PC-9 (cell line): ENCODE measurements at regions not wholly inside any gene's neighbourhood (a gene's known extent, or its start where the extent isn't known, plus 50 kb on each side); places are given as distances from the start of the nearest gene placed in this dataset.

Experiments
- BruUV-seq: library from RNA; stranded (reverse); fragments of 400-500 nt; replicated peaks from 2 replicates; lab custom pipeline; 2021; lab: Mats Ljungman, UMichigan
- CTCF ChIA-PET: fragments of 300-600 bp; sonication (Branson Sonifier 250); formaldehyde crosslinking; loops from one replicate; lab custom pipeline; 2022; ENCODE audit warnings: antibody characterized with exemption; lab: Charles Lee
- POLR2A ChIA-PET: fragments of 300-600 bp; sonication (Branson Sonifier 250); formaldehyde crosslinking; loops from one replicate; lab custom pipeline; 2022; ENCODE audit warnings: antibody characterized with exemption; ENCODE audit not compliant: unreplicated experiment; lab: Charles Lee
- DNase-seq, 2 experiments: peaks; one replicate each; pipeline versions ENCODE4 v3.0.0 to v3.0.0-alpha.2; 2015 to 2022; ENCODE audit warnings: mixed read lengths in 1 of 2
- H2AFZ ChIP-seq: fragments of 200-600 bp; sonication (generic); 2 replicates; pipeline ENCODE4 v1.8.1; 2017; ENCODE audit warnings: antibody characterized with exemption
- H3F3A ChIP-seq: fragments of 200-600 bp; sonication (generic); 2 replicates; pipeline ENCODE4 v1.8.1; 2017; ENCODE audit warnings: antibody characterized with exemption, mild to moderate bottlenecking, low read depth; ENCODE audit not compliant: insufficient read depth
- H3K27ac ChIP-seq: fragments of 200-600 bp; sonication (generic); 2 replicates; pipeline ENCODE4 v1.6.1; 2016; ENCODE audit warnings: mixed run types
- H3K27me3 ChIP-seq: fragments of 200-600 bp; sonication (generic); 2 replicates; pipeline ENCODE4 v1.6.1; 2016; ENCODE audit warnings: low read depth, mixed run types; ENCODE audit not compliant: insufficient read depth
- H3K36me3 ChIP-seq: fragments of 200-600 bp; sonication (generic); 2 replicates; pipeline ENCODE4 v1.6.1; 2016; ENCODE audit warnings: low read depth, mixed run types
- H3K4me1 ChIP-seq: fragments of 200-600 bp; sonication (generic); replicated peaks from 2 replicates; pipeline ENCODE4 v1.6.1; 2016; ENCODE audit warnings: mixed run types; ENCODE audit not compliant: insufficient read depth
- H3K4me2 ChIP-seq: fragments of 200-600 bp; sonication (generic); 2 replicates; pipeline ENCODE4 v1.6.1; 2017; ENCODE audit warnings: mixed run types
- H3K4me3 ChIP-seq: fragments of 200-600 bp; sonication (generic); 2 replicates; pipeline ENCODE4 v1.6.1; 2016; ENCODE audit warnings: mixed run types
- H3K79me2 ChIP-seq: fragments of 200-600 bp; sonication (generic); 2 replicates; pipeline ENCODE4 v1.6.1; 2017; ENCODE audit warnings: low read depth, mixed run types
- H3K9me2 ChIP-seq: fragments of 200-600 bp; sonication (generic); 2 replicates; pipeline ENCODE4 v1.8.1; 2017; ENCODE audit warnings: mild to moderate bottlenecking; ENCODE audit not compliant: insufficient read depth
- H3K9me3 ChIP-seq: fragments of 200-600 bp; sonication (generic); 2 replicates; pipeline ENCODE4 v1.8.1; 2016; ENCODE audit warnings: low read depth; ENCODE audit not compliant: insufficient read depth
- H4K20me1 ChIP-seq: fragments of 200-600 bp; sonication (generic); 2 replicates; pipeline ENCODE4 v1.8.1; 2017; ENCODE audit not compliant: insufficient read depth
- CTCF ChIP-seq: fragments of 200-600 bp; sonication (generic); conservative IDR thresholded peaks from 2 replicates; pipeline ENCODE4 v1.6.1; 2017; ENCODE audit warnings: mixed run types, antibody characterized with exemption, mild to moderate bottlenecking, moderate library complexity
- EZH2 ChIP-seq: fragments of 200-600 bp; sonication (generic); IDR thresholded peaks from 2 replicates; pipeline ENCODE4 v1.8.0; 2017; ENCODE audit warnings: antibody characterized with exemption, low read depth
- intact Hi-C: fragments of 100-400 bp; cut with micrococcal nuclease; formaldehyde crosslinking; loops from one replicate; pipeline ENCODE4 v1.10.0; 2022; ENCODE audit not compliant: unreplicated experiment

DNA sequence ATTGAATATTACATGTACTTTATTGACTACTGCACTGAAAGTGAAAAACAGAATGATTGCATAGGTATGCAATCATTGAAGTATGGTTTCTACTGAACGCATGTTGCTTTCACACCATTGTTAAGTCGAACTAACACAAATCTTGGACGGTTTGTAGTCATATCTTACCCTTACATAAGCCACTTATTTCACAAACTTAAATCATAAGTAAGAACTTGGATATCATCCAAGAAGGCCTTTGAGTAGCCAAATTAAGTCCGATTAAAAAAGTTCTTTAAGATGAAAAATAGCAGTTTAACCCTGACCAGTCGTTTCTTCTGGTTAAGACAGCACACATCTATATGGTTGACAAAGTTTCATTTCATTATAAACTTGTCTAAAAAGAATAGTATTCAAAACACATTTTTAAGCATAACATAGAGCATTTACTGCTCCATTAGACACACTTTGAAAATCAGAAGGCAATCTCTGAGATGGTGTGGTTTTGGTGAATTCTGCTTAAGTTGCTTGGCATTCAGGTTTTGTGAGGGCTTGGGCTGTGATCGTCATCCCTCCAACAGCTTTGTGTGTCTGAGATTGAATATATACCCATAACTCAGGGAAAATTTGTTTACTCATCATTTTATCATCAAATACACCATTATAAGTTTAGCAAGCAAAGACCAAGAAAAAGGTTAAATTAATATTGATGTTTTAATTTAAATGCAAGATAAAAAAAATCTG lies 92.2 kb downstream of the NFKBIZ start:
- intact Hi-C loops, result loop anchor here (2.0 to 5.0 kb wide), 3 partner anchors 39 to 221 kb away; no protein-coding TSS in a partner anchor
- Histone ChIP-seq H3K4me2 (no peak overlapping the region), H3K27me3 (no peaks in the 10 kb centered on the region), H3K79me2 (no peaks in the 10 kb centered on the region), H4K20me1 (no peaks in the 10 kb centered on the region), H3K27ac (no peak overlapping the region), H3K9me3 (peaks cover 8% of the 10 kb centered on the region), H3K36me3 (no peaks in the 10 kb centered on the region), H3K9me2 (no peaks in the 10 kb centered on the region), H3F3A (no peaks in the 10 kb centered on the region), H3K4me1 (peaks cover 16% of the 10 kb centered on the region), H3K4me3 (no peak overlapping the region), H2AFZ (no peak overlapping the region)
- TF ChIP-seq CTCF (no peak), EZH2 (no peak)
- BruUV-seq, result no TSS peak
- ChIA-PET POLR2A (no interaction called here), CTCF (no interaction called here)
- DNase-seq, result no peak

- intact Hi-C loops, result loop anchor here (5.0 kb wide), 1 partner anchor 130 kb away; no protein-coding TSS in a partner anchor
- no peaks in the 10 kb centered on the region for H3K36me3 ChIP-seq
- H3K9me3 ChIP-seq, result no peaks in the 10 kb centered on the region; the same call in none of the 2 replicates
- no peak overlapping the region for H3K4me2 ChIP-seq
- H3K27ac ChIP-seq, result no peak overlapping the region
- H3F3A ChIP-seq, result no peaks in the 10 kb centered on the region
- no peak for DNase-seq
- CTCF ChIA-PET, result no interaction called here
- peaks cover 11% of the 10 kb centered on the region for H3K4me1 ChIP-seq
- no peaks in the 10 kb centered on the region for H4K20me1 ChIP-seq
- H3K4me3 ChIP-seq, result no peak overlapping the region
- no peak overlapping the region for H2AFZ ChIP-seq
- H3K9me2 ChIP-seq, result no peaks in the 10 kb centered on the region
- POLR2A ChIA-PET, result no interaction called here
- no peak for TF ChIP-seq CTCF
- TF ChIP-seq EZH2, result no peak
- BruUV-seq, result no TSS peak
- no peaks in the 10 kb centered on the region for H3K27me3 ChIP-seq
- H3K79me2 ChIP-seq, result no peaks in the 10 kb centered on the region
Observed at GRCh38 chr3:101942356-101942755, 93.0 kb downstream of the NFKBIZ start.

DNA sequence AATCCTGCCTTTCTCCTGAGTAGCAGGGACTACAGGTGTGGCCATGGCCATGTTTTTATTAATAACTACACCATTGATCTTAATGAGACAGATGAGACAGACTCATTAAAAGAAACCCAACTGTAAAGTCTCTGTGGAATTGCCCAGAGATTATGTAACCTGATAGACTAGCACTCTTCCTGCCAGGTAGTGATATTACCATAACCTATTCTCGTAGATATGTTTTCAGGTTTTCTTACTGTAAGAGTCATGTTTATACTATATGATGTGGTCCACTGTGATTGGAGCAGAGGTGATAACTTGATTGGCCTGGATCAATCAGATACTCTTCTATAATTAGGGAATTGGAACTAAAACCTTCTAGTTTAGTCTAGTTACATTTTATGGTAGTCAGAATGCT lies 93.7 kb downstream of the NFKBIZ start:
- Histone ChIP-seq H2AFZ (no peak overlapping the region), H3K9me2 (no peaks in the 10 kb centered on the region), H3K79me2 (no peaks in the 10 kb centered on the region), H4K20me1 (no peaks in the 10 kb centered on the region), H3K36me3 (no peaks in the 10 kb centered on the region), H3K27me3 (no peaks in the 10 kb centered on the region), H3K4me2 (no peak overlapping the region), H3K4me3 (no peak overlapping the region), H3F3A (no peaks in the 10 kb centered on the region), H3K4me1 (peaks cover 11% of the 10 kb centered on the region), H3K27ac (no peak overlapping the region), H3K9me3 (no peaks in the 10 kb centered on the region; the same call in 1 of the 2 replicates)
- DNase-seq, result no peak
- TF ChIP-seq EZH2 (no peak), CTCF (no peak)
- intact Hi-C loops, result loop anchor here (5.0 kb wide), 1 partner anchor 131 kb away; no protein-coding TSS in a partner anchor
- ChIA-PET POLR2A (no interaction called here), CTCF (interaction anchor here (0.6 kb wide), 1 partner anchor 205 kb away, joined by 3 read pairs; no protein-coding TSS in a partner anchor)
- BruUV-seq, result no TSS peak
